B cell (primary cell): ENCODE measurements at regions not wholly inside any gene's neighbourhood (a gene's known extent, or its start where the extent isn't known, plus 50 kb on each side); places are given as distances from the start of the nearest gene placed in this dataset.

ENCODE experiments used
- ATAC-seq: fragments of 200-7000 bp; cut with Tn5 transposase; one replicate; pipeline ENCODE4 v1.10.0; 2021; ENCODE audit warnings: low read depth, mild to moderate bottlenecking, moderate number of reproducible peaks, moderate library complexity
- CTCF ChIA-PET: fragments of 350-600 bp; sonication (Branson Sonifier 250); formaldehyde crosslinking; loops from one replicate; lab custom pipeline; 2021; ENCODE audit warnings: antibody characterized with exemption, inconsistent platforms; lab: Charles Lee
- POLR2A ChIA-PET: fragments of 350-600 bp; sonication (Branson Sonifier 250); formaldehyde crosslinking; loops from one replicate; lab custom pipeline; 2021; ENCODE audit warnings: antibody characterized with exemption; lab: Charles Lee
- DNase-seq: peaks from one replicate; pipeline ENCODE4 v3.0.0; 2013
- H2AFZ ChIP-seq: 2 replicates; pipeline ENCODE4 v1.6.1; 2012; ENCODE audit warnings: mild to moderate bottlenecking, low read depth, low read length; ENCODE audit not compliant: insufficient read depth, poor library complexity, severe bottlenecking
- H3K27ac ChIP-seq, 2 donors: 1 replicate in 1 of 2; 2 replicates in 1 of 2; pipeline ENCODE4 v1.5.1; 2012 to 2013; ENCODE audit warnings: low read length in 2 of 2, mild to moderate bottlenecking in 2 of 2, moderate library complexity in 1 of 2
- H3K27me3 ChIP-seq, 4 experiments: fragments of 200-600 bp in 1 of 4; sonication (generic) in 1 of 4; replicated peaks in 1 of 4; 1 replicate in 2 of 4; 2 replicates in 2 of 4; pipeline versions ENCODE4 v1.6.1 to v1.7.0; 2013 to 2016; ENCODE audit warnings: low read length in 3 of 4, mild to moderate bottlenecking in 2 of 4, mixed read lengths in 1 of 4, moderate library complexity in 1 of 4; ENCODE audit not compliant: insufficient read depth in 4 of 4, control insufficient read depth in 3 of 4; ENCODE audit errors: control extremely low read depth in 1 of 4
- H3K36me3 ChIP-seq, 2 experiments: replicated peaks in 1 of 2; 1 replicate in 1 of 2; 2 replicates in 1 of 2; pipeline versions ENCODE4 v1.6.1 to v1.7.1; 2013; ENCODE audit warnings: low read length in 1 of 2; ENCODE audit not compliant: insufficient read depth in 2 of 2, control insufficient read depth in 1 of 2; ENCODE audit errors: control extremely low read depth in 1 of 2, extremely low read depth in 1 of 2
- H3K4me1 ChIP-seq, 2 donors: fragments of 200-600 bp in 1 of 2; sonication (generic) in 1 of 2; 1 replicate in 1 of 2; 2 replicates in 1 of 2; pipeline versions ENCODE4 v1.5.1 to v1.6.1; 2013 to 2017; ENCODE audit warnings: low read length in 2 of 2; ENCODE audit not compliant: control insufficient read depth in 2 of 2, insufficient read depth in 2 of 2
- H3K4me2 ChIP-seq: replicated peaks from 2 replicates; pipeline ENCODE3; 2012; ENCODE audit warnings: mild to moderate bottlenecking, low read depth, low read length; ENCODE audit not compliant: poor library complexity, severe bottlenecking
- H3K4me3 ChIP-seq, 5 experiments: fragments of 200-600 bp in 1 of 5; sonication (generic) in 1 of 5; 1 replicate in 3 of 5; 2 replicates in 2 of 5; pipeline versions ENCODE4 v1.5.1 to v1.7.0; 2011 to 2016; ENCODE audit warnings: low read length in 4 of 5, mild to moderate bottlenecking in 4 of 5, low read depth in 2 of 5, control low read depth in 1 of 5, moderate library complexity in 1 of 5; ENCODE audit not compliant: insufficient read depth in 1 of 5; ENCODE audit errors: control extremely low read depth in 1 of 5, extremely low read depth in 1 of 5
- H3K79me2 ChIP-seq: fragments of 200-600 bp; sonication (generic); one replicate; pipeline ENCODE4 v1.6.0; 2016; ENCODE audit warnings: low read length; ENCODE audit not compliant: control insufficient read depth, insufficient read depth
- H3K9ac ChIP-seq: fragments of 200-600 bp; sonication (generic); 2 replicates; pipeline ENCODE4 v1.6.1; 2017; ENCODE audit warnings: mild to moderate bottlenecking, low read length, moderate library complexity
- H3K9me3 ChIP-seq, 3 donors: one replicate each; pipeline versions ENCODE4 v1.6.1 to v1.7.1; 2013; ENCODE audit warnings: low read length in 2 of 3; ENCODE audit not compliant: control insufficient read depth in 2 of 3, insufficient read depth in 1 of 3; ENCODE audit errors: control extremely low read depth in 1 of 3
- H4K20me1 ChIP-seq: 2 replicates; pipeline ENCODE4 v1.6.0; 2012; ENCODE audit warnings: mild to moderate bottlenecking, low read length; ENCODE audit not compliant: insufficient read depth, control insufficient read depth, poor library complexity, severe bottlenecking
- H3K27ac Mint-ChIP-seq: one replicate; pipeline ENCODE4 v1.8.0; 2021; ENCODE audit warnings: mixed read lengths
- H3K27me3 Mint-ChIP-seq: one replicate; pipeline ENCODE4 v1.8.0; 2021; ENCODE audit warnings: mixed read lengths
- H3K4me1 Mint-ChIP-seq: one replicate; pipeline ENCODE4 v1.8.0; 2021; ENCODE audit warnings: mixed read lengths
- H3K4me3 Mint-ChIP-seq: one replicate; pipeline ENCODE4 v1.8.0; 2021; ENCODE audit warnings: mixed read lengths
- H3K9me3 Mint-ChIP-seq: one replicate; pipeline ENCODE4 v1.8.0; 2022; ENCODE audit warnings: mixed read lengths; ENCODE audit not compliant: insufficient read depth
- CTCF ChIP-seq: fragments of 200-600 bp; IDR thresholded peaks from one replicate; pipeline ENCODE4 v1.8.0; 2022; ENCODE audit warnings: antibody characterized with exemption, mild to moderate bottlenecking
- EZH2 ChIP-seq: IDR thresholded peaks from 2 replicates; pipeline ENCODE4 v1.6.1; 2012; ENCODE audit warnings: borderline replicate concordance, low read depth, mild to moderate bottlenecking, moderate library complexity, low read length; ENCODE audit not compliant: insufficient read depth, poor library complexity, severe bottlenecking
- WGBS: methylation state at CpG from one replicate; pipeline ENCODE4 v1.1.5; 2013; ENCODE audit warnings: missing lambda C conversion rate; ENCODE audit not compliant: insufficient coverage; 5-methylcytosine and 5-hydroxymethylcytosine counted together
- intact Hi-C: fragments of 100-400 bp; cut with micrococcal nuclease; formaldehyde crosslinking; loops from one replicate; pipeline ENCODE4 v1.10.0; 2022

GRCh38 chr5:8322484-8322883 lies 453.5 kb downstream of the MTRR start:
- no peak for DNase-seq
- TF ChIP-seq CTCF (no peak), EZH2 (no peak)
- Histone ChIP-seq H3K27ac (no peak overlapping the region), H3K4me2 (no peak overlapping the region), H2AFZ (no peak overlapping the region), H3K79me2 (no peaks in the 10 kb centered on the region), H3K27me3 (no peaks in the 10 kb centered on the region), H3K4me1 (no peaks in the 10 kb centered on the region), H3K9ac (no peak overlapping the region), H4K20me1 (no peaks in the 10 kb centered on the region), H3K9me3 (peaks cover 0 to 3% (median 0%) of the 10 kb centered on the region in 3 donors), H3K4me3 (no peak overlapping the region), H3K36me3 (no peaks in the 10 kb centered on the region)
- 83% methylated on average over 1 of the region's 2 CpGs for WGBS
- ATAC-seq = no peak
- ChIA-PET CTCF (no interaction called here), POLR2A (no interaction called here)
- Mint-ChIP-seq H3K9me3 (no peaks in the 10 kb centered on the region), H3K4me1 (no peaks in the 10 kb centered on the region), H3K27ac (no peak overlapping the region), H3K4me3 (no peak overlapping the region), H3K27me3 (no peaks in the 10 kb centered on the region)
- intact Hi-C loops = no loop called here

- H3K27ac Mint-ChIP-seq = no peak overlapping the region
- no peaks in the 10 kb centered on the region for H3K9me3 ChIP-seq
- H3K9ac ChIP-seq = no peak overlapping the region
- POLR2A ChIA-PET = no interaction called here
- no peak overlapping the region for H3K4me2 ChIP-seq
- no peaks in the 10 kb centered on the region for H3K36me3 ChIP-seq
- H3K4me3 Mint-ChIP-seq = no peak overlapping the region
- H3K4me1 ChIP-seq = no peaks in the 10 kb centered on the region
- H3K27me3 Mint-ChIP-seq = peaks cover 4% of the 10 kb centered on the region
- DNase-seq = no peak
- H3K27ac ChIP-seq = no peak overlapping the region
- TF ChIP-seq EZH2 = no peak
- no peak overlapping the region for H2AFZ ChIP-seq
- no peaks in the 10 kb centered on the region for H3K4me1 Mint-ChIP-seq
- no peak for ATAC-seq
- no peaks in the 10 kb centered on the region for H3K9me3 Mint-ChIP-seq
- WGBS = 81% methylated on average over 3 of the region's 4 CpGs
- H3K4me3 ChIP-seq = no peak overlapping the region
- no peaks in the 10 kb centered on the region for H3K27me3 ChIP-seq
- intact Hi-C loops = no loop called here
- no peaks in the 10 kb centered on the region for H4K20me1 ChIP-seq
- CTCF ChIA-PET = no interaction called here
- no peaks in the 10 kb centered on the region for H3K79me2 ChIP-seq
Measured at GRCh38 chr5:8327016-8327415, 458.1 kb downstream of the MTRR start.
